ENCODE measurements at regions not wholly inside any gene's neighbourhood (a gene's known extent, or its start where the extent isn't known, plus 50 kb on each side); places are given as distances from the start of the nearest gene placed in this dataset.

DNA sequence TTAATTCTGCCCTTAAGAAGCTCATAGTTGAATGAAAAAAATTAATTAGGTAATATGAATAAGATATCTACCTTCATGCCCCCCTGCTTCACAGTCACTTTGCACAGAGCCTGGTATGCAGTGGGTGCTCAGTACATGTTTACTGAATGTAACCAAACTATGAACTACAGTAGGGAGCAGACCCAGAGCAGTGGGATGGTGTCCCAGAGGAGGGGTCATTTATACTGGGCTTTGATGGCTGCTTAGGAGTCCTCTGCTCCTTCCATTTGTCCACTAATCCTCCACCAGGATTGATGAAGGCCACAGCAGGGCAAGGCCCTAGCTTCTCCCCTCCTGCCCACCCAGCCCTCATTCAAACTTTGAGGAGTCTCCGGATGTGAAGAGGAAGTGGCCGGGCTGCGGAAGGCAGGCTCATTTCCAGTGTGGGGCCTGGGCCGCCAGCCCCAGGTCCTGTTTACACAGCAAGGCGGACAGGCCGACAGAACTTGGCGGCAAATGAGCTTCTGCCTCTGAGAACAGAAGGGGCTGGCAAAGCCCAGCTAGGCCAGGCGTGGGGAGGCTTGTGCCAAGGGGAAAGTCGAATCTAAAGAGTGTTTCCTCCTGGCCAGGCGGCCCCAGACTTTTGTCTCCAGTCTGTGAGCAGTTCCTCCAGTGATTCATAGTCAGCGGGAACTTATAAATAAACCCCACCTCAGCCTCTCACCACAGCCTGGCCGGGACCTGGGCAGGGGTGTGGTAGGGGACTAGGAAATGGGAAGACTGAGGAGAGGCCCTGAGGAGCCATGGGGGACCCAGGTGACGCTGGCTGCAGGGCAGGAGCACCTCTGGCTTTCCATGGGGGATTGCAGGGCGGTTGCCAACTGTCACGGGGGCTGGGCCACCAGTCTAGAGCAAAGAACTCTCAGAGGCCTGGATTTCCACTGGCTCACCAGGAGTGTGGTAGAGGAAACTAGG is 51.6 kb upstream of the LCTL start:
- Histone ChIP-seq H3K4ac (replicated peaks; ENCODE audit: insufficient read length, low read depth, low read length) (no peak overlapping the region), H3K23me2 (ENCODE audit: low read depth, low read length) (no peaks in the 10 kb centered on the region; the same call in 1 of the 2 replicates), H3K27me3 (replicated peaks in 1 of 4; ENCODE audit: control insufficient read depth in 3 of 4, extremely low read depth in 1 of 4, insufficient read depth in 3 of 4, low read length in 3 of 4) (peaks cover 0 to 5% (median 1%) of the 10 kb centered on the region in 4 experiments; a peak in 4 of 7 replicates), H2BK15ac (ENCODE audit: low read length) (0 out of 2 replicates have a peak overlapping the region, but pooled peaks have one; percentile 72), H3K36me3 (ENCODE audit: control insufficient read depth in 2 of 4, insufficient read depth in 4 of 4, low read length in 3 of 4) (no peaks in the 10 kb centered on the region), H3K18ac (ENCODE audit: extremely low read depth, low read length) (no peak overlapping the region; the same call in 1 of the 2 replicates), H3K79me2 (ENCODE audit: control insufficient read depth in 1 of 2, insufficient read depth in 2 of 2, low read length in 2 of 2) (no peaks in the 10 kb centered on the region), H2BK12ac (ENCODE audit: low read depth, low read length) (peak overlapping the region; percentile 60; the same call in 1 of the 2 replicates), H2AK5ac (ENCODE audit: low read depth, low read length) (no peak overlapping the region), H3K4me1 (replicated peaks in 1 of 4; ENCODE audit: control insufficient read depth in 3 of 4, insufficient read depth in 4 of 4, low read length in 3 of 4) (peaks cover 13 to 26% (median 22%) of the 10 kb centered on the region in 4 experiments), H3K56ac (replicated peaks; ENCODE audit: insufficient read length, low read depth, low read length) (no peak overlapping the region), H2BK20ac (ENCODE audit: low read length) (peak overlapping the region; percentile 86; the same call in 1 of the 2 replicates), H4K20me1 (replicated peaks in 1 of 2; ENCODE audit: control insufficient read depth in 1 of 2, insufficient read depth in 2 of 2, low read length in 2 of 2) (no peaks in the 10 kb centered on the region), H3K14ac (ENCODE audit: insufficient read length) (no peak overlapping the region), H4K91ac (replicated peaks; ENCODE audit: insufficient read length, low read length) (peak overlapping the region; percentile 23), H3K4me3 (ENCODE audit: extremely low read depth in 1 of 4, insufficient read depth in 2 of 4, low read depth in 3 of 4, low read length in 4 of 4) (no peak overlapping the region), H3K9ac (replicated peaks in 1 of 4; ENCODE audit: extremely low read depth in 1 of 4, low read depth in 3 of 4, low read length in 3 of 4) (no peak overlapping the region), H3K9me3 (ENCODE audit: insufficient read depth in 2 of 2, low read depth in 1 of 2, low read length in 1 of 2) (no peaks in the 10 kb centered on the region), H2BK5ac (ENCODE audit: low read depth, low read length) (peak overlapping the region; percentile 40; the same call in 1 of the 2 replicates), H3K4me2 (ENCODE audit: insufficient read depth in 1 of 2, low read depth in 2 of 2, low read length in 2 of 2) (no peak overlapping the region), H3K79me1 (ENCODE audit: low read depth, low read length) (no peaks in the 10 kb centered on the region), H4K5ac (ENCODE audit: insufficient read length, low read depth, low read length) (no peak overlapping the region), H3K27ac (ENCODE audit: low read depth, low read length) (no peak overlapping the region), H2BK120ac (replicated peaks; ENCODE audit: low read depth, low read length) (no peak overlapping the region), H2AFZ (ENCODE audit: low read length) (peak overlapping the region; percentile 47), H4K8ac (ENCODE audit: extremely low read depth, insufficient read depth, low read length) (peak overlapping the region; percentile 6; the same call in 1 of the 2 replicates), H3K23ac (ENCODE audit: insufficient read length) (no peak overlapping the region)
- DNase-seq (ENCODE audit: low read depth in 1 of 2, low spot score in 2 of 2) (no peak), FAIRE-seq (no peak)
- POLR2A ChIA-PET (ENCODE audit: partially characterized antibody), result interaction anchor here (1.3 kb wide), 1 partner anchor 150 kb away, joined by 3 read pairs; no protein-coding TSS in a partner anchor
- 87% methylated on average over 15 of the region's 15 CpGs; no CpG with 5 or more reads in 1 of the 2 experiments for WGBS, 2 experiments (ENCODE audit: extremely low coverage in 1 of 2, insufficient coverage in 1 of 2, insufficient read length in 1 of 2, insufficient replicate concordance in 2 of 2, low coverage in 1 of 2, low lambda C conversion rate in 2 of 2, missing lambda C conversion rate in 1 of 2)
- CTCF ChIA-PET (ENCODE audit: partially characterized antibody), result interaction anchor here (0.6 to 22.4 kb wide), 17 partner anchors 9 to 236 kb away, joined by 3 to 361 read pairs (median 4); partner anchors contain the start of gene SMAD6
- no peak for TF ChIP-seq POLR2A (IDR thresholded peaks at IDR 0.05; ENCODE audit: control extremely low read depth in 1 of 2, low read depth in 2 of 2, low read length in 2 of 2)
- no peak for TF ChIP-seq EP300 (IDR thresholded peaks at IDR 0.05; ENCODE audit: borderline replicate concordance in 1 of 2, low read depth in 2 of 2, low read length in 2 of 2)
- no peak for TF ChIP-seq KDM4A (IDR thresholded peaks at IDR 0.05; ENCODE audit: low read depth, low read length, severe bottlenecking)
- no peak for TF ChIP-seq FOSL1 (IDR thresholded peaks at IDR 0.05; ENCODE audit: insufficient read depth, low read depth, low read length)
- TF ChIP-seq YY1 (IDR thresholded peaks at IDR 0.05; ENCODE audit: low read depth, low read length), result no peak
- TF ChIP-seq HDAC2 (IDR thresholded peaks at IDR 0.05; ENCODE audit: borderline replicate concordance in 1 of 2, low read depth in 2 of 2, low read length in 2 of 2), result no peak
- TF ChIP-seq RBBP5 (IDR thresholded peaks at IDR 0.05; ENCODE audit: borderline replicate concordance, low read depth, low read length), result no peak
- no peak for TF ChIP-seq BRCA1 (IDR thresholded peaks at IDR 0.05; ENCODE audit: low read depth, low read length)
- no peak for TF ChIP-seq CBX5 (IDR thresholded peaks at IDR 0.05; ENCODE audit: low read depth, low read length)
